ENCODE measurements at regions not wholly inside any gene's neighbourhood (a gene's known extent, or its start where the extent isn't known, plus 50 kb on each side); places are given as distances from the start of the nearest gene placed in this dataset.
"Not testable (repeated sequence)": the region's sequence is repeated elsewhere in the genome, so short reads cannot be mapped to it uniquely, and the experiment has no call there.

GRCh38 chr10:3375505-3375904, 202.9 kb upstream of the PITRM1 start:
- no peak for DNase-seq (ENCODE audit: low read depth)

GRCh38 chr10:3374914-3375313, 202.3 kb upstream of the PITRM1 start:
- DNase-seq (ENCODE audit: low read depth): no peak

GRCh38 chr10:3373374-3374027, 200.9 kb upstream of the PITRM1 start:
- not testable (repeated sequence) for DNase-seq (ENCODE audit: low read depth)

- DNase-seq (ENCODE audit: low read depth): no peak
These were observed 199.7 kb upstream of the PITRM1 start for GRCh38 chr10:3372281-3372680.

GRCh38 chr10:3371624-3372023, 199.0 kb upstream of the PITRM1 start:
- not testable (repeated sequence) for DNase-seq (ENCODE audit: low read depth)

- DNase-seq (ENCODE audit: low read depth): no peak
These were observed 194.3 kb upstream of the PITRM1 start for GRCh38 chr10:3366735-3367405.

GRCh38 chr10:3366043-3366442, 193.5 kb upstream of the PITRM1 start:
- no peak for DNase-seq (ENCODE audit: low read depth)

GRCh38 chr10:3365630-3366029, 193.0 kb upstream of the PITRM1 start:
- no peak for DNase-seq (ENCODE audit: low read depth)

GRCh38 chr10:3364768-3365480, 192.3 kb upstream of the PITRM1 start:
- DNase-seq (ENCODE audit: low read depth): no peak

GRCh38 chr10:3363311-3364045, 190.9 kb upstream of the PITRM1 start:
- no peak for DNase-seq (ENCODE audit: low read depth)

GRCh38 chr10:3362394-3362793, 189.8 kb upstream of the PITRM1 start:
- DNase-seq (ENCODE audit: low read depth): no peak

- no peak for DNase-seq (ENCODE audit: low read depth)
These were observed 189.1 kb upstream of the PITRM1 start for GRCh38 chr10:3361640-3362039.

GRCh38 chr10:3357737-3358136, 185.2 kb upstream of the PITRM1 start:
- DNase-seq (ENCODE audit: low read depth): no peak

- no peak for DNase-seq (ENCODE audit: low read depth)
These were observed 183.0 kb upstream of the PITRM1 start for GRCh38 chr10:3355536-3355935.

GRCh38 chr10:3354174-3354900, 181.8 kb upstream of the PITRM1 start:
- DNase-seq (ENCODE audit: low read depth): no peak

GRCh38 chr10:3353235-3353634, 180.7 kb upstream of the PITRM1 start:
- DNase-seq (ENCODE audit: low read depth): no peak

GRCh38 chr10:3350617-3351258, 178.2 kb upstream of the PITRM1 start:
- no peak for DNase-seq (ENCODE audit: low read depth)

- no peak for DNase-seq (ENCODE audit: low read depth)
These were observed 177.6 kb upstream of the PITRM1 start for GRCh38 chr10:3350205-3350604.

- DNase-seq (ENCODE audit: low read depth): no peak
These were observed 176.0 kb upstream of the PITRM1 start for GRCh38 chr10:3348564-3348963.

- DNase-seq (ENCODE audit: low read depth): no peak
These were observed 175.0 kb upstream of the PITRM1 start for GRCh38 chr10:3347413-3348182.

- DNase-seq (ENCODE audit: low read depth): no peak
These were observed 174.3 kb upstream of the PITRM1 start for GRCh38 chr10:3346851-3347250.
